Activated B cell treated with CpG ODN at 0.5 μM for 24 hours (primary cell): ENCODE measurements at regions not wholly inside any gene's neighbourhood (a gene's known extent, or its start where the extent isn't known, plus 50 kb on each side); places are given as distances from the start of the nearest gene placed in this dataset.

ENCODE experiments used
- ATAC-seq: fragments of 200-7000 bp; cut with Tn5 transposase; one replicate; pipeline ENCODE4 v1.10.0; 2021; ENCODE audit warnings: low read depth, mild to moderate bottlenecking, moderate library complexity
- CTCF ChIA-PET: fragments of 350-600 bp; sonication (Branson Sonifier 250); formaldehyde crosslinking; loops from one replicate; lab custom pipeline; 2021; ENCODE audit warnings: antibody characterized with exemption; lab: Charles Lee
- POLR2A ChIA-PET: fragments of 350-600 bp; sonication (Branson Sonifier 250); formaldehyde crosslinking; loops from one replicate; lab custom pipeline; 2021; ENCODE audit warnings: antibody characterized with exemption; lab: Charles Lee
- DNase-seq: peaks from one replicate; pipeline ENCODE4 v3.0.0; 2022
- H3K27ac Mint-ChIP-seq: one replicate; pipeline ENCODE4 v1.8.0; 2020; ENCODE audit warnings: mixed read lengths
- H3K27me3 Mint-ChIP-seq: one replicate; pipeline ENCODE4 v1.8.0; 2021; ENCODE audit warnings: mixed read lengths
- H3K36me3 Mint-ChIP-seq: one replicate; pipeline ENCODE4 v1.8.0; 2021; ENCODE audit warnings: low read depth, mixed read lengths
- H3K4me1 Mint-ChIP-seq: one replicate; pipeline ENCODE4 v1.8.0; 2021; ENCODE audit warnings: mixed read lengths
- H3K4me3 Mint-ChIP-seq: one replicate; pipeline ENCODE4 v1.8.0; 2020; ENCODE audit warnings: mild to moderate bottlenecking, mixed read lengths
- H3K9me3 Mint-ChIP-seq: one replicate; pipeline ENCODE4 v1.8.0; 2020; ENCODE audit warnings: mixed read lengths
- CTCF ChIP-seq: fragments of 200-600 bp; IDR thresholded peaks from one replicate; pipeline ENCODE4 v1.8.0; 2022; ENCODE audit warnings: antibody characterized with exemption, mild to moderate bottlenecking
- intact Hi-C: fragments of 100-400 bp; cut with micrococcal nuclease; formaldehyde crosslinking; loops from one replicate; pipeline ENCODE4 v1.15.1; 2024

GRCh38 chr9:30196941-30197340 lies 2187.5 kb upstream of the ACO1 start:
- ChIA-PET POLR2A (no interaction called here), CTCF (no interaction called here)
- no peaks in the 10 kb centered on the region for H3K27me3 Mint-ChIP-seq
- TF ChIP-seq CTCF, result no peak
- no peaks in the 10 kb centered on the region for H3K36me3 Mint-ChIP-seq
- DNase-seq (no peak), ATAC-seq (no peak)
- H3K4me1 Mint-ChIP-seq, result no peaks in the 10 kb centered on the region
- intact Hi-C loops, result no loop called here
- H3K27ac Mint-ChIP-seq, result no peak overlapping the region
- no peak overlapping the region for H3K4me3 Mint-ChIP-seq
- H3K9me3 Mint-ChIP-seq, result peaks cover 11% of the 10 kb centered on the region

- POLR2A ChIA-PET, result no interaction called here
- Mint-ChIP-seq H3K27ac (no peak overlapping the region), H3K4me3 (no peak overlapping the region), H3K4me1 (no peaks in the 10 kb centered on the region), H3K9me3 (peaks cover 11% of the 10 kb centered on the region), H3K36me3 (no peaks in the 10 kb centered on the region), H3K27me3 (no peaks in the 10 kb centered on the region)
- intact Hi-C loops, result no loop called here
- no peak for DNase-seq
- ATAC-seq, result no peak
- TF ChIP-seq CTCF, result no peak
- CTCF ChIA-PET, result no interaction called here
Measured at GRCh38 chr9:30197453-30197852, 2187.0 kb upstream of the ACO1 start.

DNA sequence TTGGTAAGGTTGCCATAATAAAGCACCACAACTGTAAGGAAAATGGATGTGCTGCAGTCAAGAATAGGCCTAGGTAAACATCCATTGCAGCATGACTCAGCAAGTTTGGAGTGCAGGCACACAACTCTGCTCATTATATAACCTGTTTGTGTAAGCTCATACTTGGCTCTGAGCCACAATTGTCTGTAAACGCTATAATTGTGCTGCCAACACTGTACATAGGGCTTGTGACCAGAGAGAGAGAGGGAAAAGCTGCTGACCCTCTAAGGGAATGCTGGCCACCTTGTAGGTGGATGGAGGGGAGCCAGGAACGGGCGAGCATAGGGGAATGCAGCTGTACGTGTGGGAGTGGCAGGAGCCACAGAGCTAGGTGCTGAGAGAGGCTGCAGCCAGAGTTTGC lies 2186.5 kb upstream of the ACO1 start:
- intact Hi-C loops, result no loop called here
- Mint-ChIP-seq H3K9me3 (peaks cover 11% of the 10 kb centered on the region), H3K4me3 (no peak overlapping the region), H3K36me3 (no peaks in the 10 kb centered on the region), H3K4me1 (no peaks in the 10 kb centered on the region), H3K27me3 (no peaks in the 10 kb centered on the region), H3K27ac (no peak overlapping the region)
- ChIA-PET POLR2A (no interaction called here), CTCF (no interaction called here)
- no peak for DNase-seq
- no peak for TF ChIP-seq CTCF
- ATAC-seq, result no peak

DNA sequence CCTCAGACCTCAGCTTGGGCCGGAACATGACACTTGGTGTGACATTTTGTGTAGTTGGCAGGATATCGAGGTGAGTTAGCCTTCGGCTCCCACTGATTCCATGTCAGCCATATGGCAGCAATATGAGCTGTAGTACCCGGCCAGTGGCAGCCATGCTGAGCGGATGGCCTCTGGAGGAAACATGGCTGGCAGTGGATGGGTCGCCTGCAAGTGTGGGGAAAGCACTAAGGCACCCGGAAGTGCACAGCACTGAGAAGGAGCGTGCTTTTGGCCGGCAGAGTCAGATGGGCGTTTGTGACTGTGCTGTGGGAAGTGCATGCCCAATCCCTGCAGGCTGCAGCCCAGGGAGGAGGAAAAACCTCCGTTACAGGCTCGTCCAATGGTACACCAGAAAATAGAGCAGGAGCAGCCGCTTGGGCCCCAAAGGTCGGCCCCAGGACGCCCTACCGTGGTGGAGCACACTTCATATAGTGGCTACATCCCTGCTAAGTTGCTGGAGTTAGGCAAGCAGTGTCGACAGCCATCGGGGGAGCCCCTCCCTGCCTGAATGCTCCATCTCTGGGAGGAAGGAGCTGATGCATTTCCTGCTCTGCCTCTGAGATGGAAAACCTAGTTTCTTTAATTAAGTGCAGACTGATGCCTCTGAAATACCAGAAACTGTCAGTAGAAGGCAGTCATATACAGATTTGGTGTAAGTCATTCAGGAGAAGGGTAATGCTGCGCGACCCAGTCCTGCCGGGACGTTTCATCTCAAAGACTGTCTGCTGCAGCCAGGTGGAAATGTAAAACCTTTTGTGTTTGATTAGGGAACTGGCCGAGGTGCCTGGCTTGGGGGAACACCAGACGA lies 2185.8 kb upstream of the ACO1 start:
- CTCF ChIA-PET, result no interaction called here
- no peak for ATAC-seq
- Mint-ChIP-seq H3K4me1 (no peaks in the 10 kb centered on the region), H3K27ac (no peak overlapping the region), H3K27me3 (no peaks in the 10 kb centered on the region), H3K9me3 (peaks cover 11% of the 10 kb centered on the region), H3K36me3 (no peaks in the 10 kb centered on the region), H3K4me3 (no peak overlapping the region)
- intact Hi-C loops, result no loop called here
- DNase-seq, result no peak
- POLR2A ChIA-PET, result no interaction called here
- TF ChIP-seq CTCF, result no peak

DNA sequence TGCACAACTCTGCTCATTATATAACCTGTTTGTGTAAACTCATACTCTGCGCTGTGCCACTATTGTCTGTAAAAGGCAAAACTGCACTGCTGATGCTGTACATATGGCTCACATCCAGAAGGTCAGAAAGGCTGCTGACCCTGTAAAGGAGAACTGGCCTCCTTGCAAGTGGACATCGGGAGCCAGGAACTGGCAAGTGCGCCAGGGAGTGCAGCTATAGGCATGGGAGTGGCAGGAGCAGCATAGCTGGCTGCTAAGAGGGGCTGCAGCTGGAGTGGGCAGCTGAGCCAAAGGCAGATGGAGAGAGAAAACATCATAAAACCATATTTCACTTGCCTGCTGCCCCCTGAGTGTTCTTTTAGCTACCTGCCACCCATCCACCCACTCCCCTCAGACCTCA lies 2183.4 kb upstream of the ACO1 start:
- TF ChIP-seq CTCF, result no peak
- CTCF ChIA-PET, result no interaction called here
- intact Hi-C loops, result no loop called here
- no peak for DNase-seq
- no peaks in the 10 kb centered on the region for H3K4me1 Mint-ChIP-seq
- H3K9me3 Mint-ChIP-seq, result peaks cover 11% of the 10 kb centered on the region
- no peaks in the 10 kb centered on the region for H3K36me3 Mint-ChIP-seq
- no peak for ATAC-seq
- H3K27ac Mint-ChIP-seq, result no peak overlapping the region
- no peaks in the 10 kb centered on the region for H3K27me3 Mint-ChIP-seq
- H3K4me3 Mint-ChIP-seq, result no peak overlapping the region
- POLR2A ChIA-PET, result no interaction called here
